DOHH2 (cell line): ENCODE measurements at regions not wholly inside any gene's neighbourhood (a gene's known extent, or its start where the extent isn't known, plus 50 kb on each side); places are given as distances from the start of the nearest gene placed in this dataset.

Experiments used
- CTCF ChIP-seq: fragments of 200-600 bp; sonication (generic); IDR thresholded peaks from one replicate; pipeline ENCODE4 v1.5.1; 2014; ENCODE audit warnings: antibody characterized with exemption, mild to moderate bottlenecking, low read depth, low read length; ENCODE audit not compliant: poor library complexity, severe bottlenecking
- EZH2phosphoT487 ChIP-seq: fragments of 200-600 bp; sonication (generic); IDR thresholded peaks from 2 replicates; pipeline ENCODE4 v1.6.1; 2017; ENCODE audit warnings: borderline replicate concordance, mild to moderate bottlenecking, antibody characterized with exemption, low read length, moderate library complexity, mixed read lengths

- TF ChIP-seq EZH2phosphoT487 (no peak), CTCF (no peak)
These were observed 355.2 kb downstream of the CCSER2 start for GRCh38 chr10:84683550-84683949.
